Ishikawa (cell line): ENCODE measurements at regions not wholly inside any gene's neighbourhood (a gene's known extent, or its start where the extent isn't known, plus 50 kb on each side); places are given as distances from the start of the nearest gene placed in this dataset.

ENCODE experiments used
- CEBPB ChIP-seq: IDR thresholded peaks from 2 replicates; pipeline ENCODE4 v1.6.1; 2012
- CREB1 ChIP-seq: IDR thresholded peaks from 2 replicates; pipeline ENCODE4 v1.6.1; 2012; ENCODE audit warnings: low read depth
- EP300 ChIP-seq: IDR thresholded peaks from 2 replicates; pipeline ENCODE4 v1.6.1; 2012; ENCODE audit warnings: borderline replicate concordance
- FOXM1 ChIP-seq: IDR thresholded peaks from 2 replicates; pipeline ENCODE4 v1.6.1; 2012; ENCODE audit warnings: low read depth, borderline replicate concordance
- NFIC ChIP-seq: IDR thresholded peaks from 2 replicates; pipeline ENCODE4 v1.6.1; 2012
- RAD21 ChIP-seq: IDR thresholded peaks from 2 replicates; pipeline ENCODE4 v1.6.1; 2012; ENCODE audit warnings: low read depth
- TAF1 ChIP-seq: IDR thresholded peaks from 2 replicates; pipeline ENCODE4 v1.6.1; 2012; ENCODE audit warnings: low read depth, mild to moderate bottlenecking
- TCF12 ChIP-seq: IDR thresholded peaks from 2 replicates; pipeline ENCODE4 v1.6.1; 2012; ENCODE audit warnings: low read depth
- TEAD4 ChIP-seq: IDR thresholded peaks from 2 replicates; pipeline ENCODE4 v1.6.1; 2012
- YY1 ChIP-seq: IDR thresholded peaks from 2 replicates; pipeline ENCODE4 v1.6.1; 2012; ENCODE audit warnings: low read depth
- ZBTB7A ChIP-seq: IDR thresholded peaks from 2 replicates; pipeline ENCODE4 v1.6.1; 2012; ENCODE audit warnings: low read depth
- TF ChIP-seq, protein P1 (sequence below): IDR thresholded peaks from 2 replicates; pipeline ENCODE4 v1.6.1; 2012; ENCODE audit warnings: low read depth, mild to moderate bottlenecking

DNA sequence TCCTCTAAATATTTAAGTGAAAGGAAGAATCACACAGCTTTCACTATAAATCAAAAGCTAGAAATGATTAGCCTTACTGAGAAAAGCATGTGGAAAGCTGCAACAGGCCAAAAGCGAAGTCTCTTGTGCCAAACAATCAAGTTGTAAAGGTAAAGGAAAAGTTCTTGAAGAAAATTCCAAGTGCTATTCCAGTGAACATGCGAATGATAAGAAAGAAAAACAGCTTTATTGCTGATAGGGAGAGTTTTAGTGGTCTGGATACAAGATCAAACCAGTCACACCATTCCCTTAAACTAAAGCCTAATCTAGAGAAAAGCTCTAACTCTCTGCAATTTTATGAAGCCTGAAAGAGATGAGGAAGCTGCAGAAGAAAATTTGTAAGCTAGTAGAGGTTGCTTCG is 190.9 kb downstream of the BTG1 start:
- no peak for TF ChIP-seq CEBPB
- no peak for TF ChIP-seq RAD21
- TF ChIP-seq ZBTB7A: no peak
- TF ChIP-seq, protein P1, sequence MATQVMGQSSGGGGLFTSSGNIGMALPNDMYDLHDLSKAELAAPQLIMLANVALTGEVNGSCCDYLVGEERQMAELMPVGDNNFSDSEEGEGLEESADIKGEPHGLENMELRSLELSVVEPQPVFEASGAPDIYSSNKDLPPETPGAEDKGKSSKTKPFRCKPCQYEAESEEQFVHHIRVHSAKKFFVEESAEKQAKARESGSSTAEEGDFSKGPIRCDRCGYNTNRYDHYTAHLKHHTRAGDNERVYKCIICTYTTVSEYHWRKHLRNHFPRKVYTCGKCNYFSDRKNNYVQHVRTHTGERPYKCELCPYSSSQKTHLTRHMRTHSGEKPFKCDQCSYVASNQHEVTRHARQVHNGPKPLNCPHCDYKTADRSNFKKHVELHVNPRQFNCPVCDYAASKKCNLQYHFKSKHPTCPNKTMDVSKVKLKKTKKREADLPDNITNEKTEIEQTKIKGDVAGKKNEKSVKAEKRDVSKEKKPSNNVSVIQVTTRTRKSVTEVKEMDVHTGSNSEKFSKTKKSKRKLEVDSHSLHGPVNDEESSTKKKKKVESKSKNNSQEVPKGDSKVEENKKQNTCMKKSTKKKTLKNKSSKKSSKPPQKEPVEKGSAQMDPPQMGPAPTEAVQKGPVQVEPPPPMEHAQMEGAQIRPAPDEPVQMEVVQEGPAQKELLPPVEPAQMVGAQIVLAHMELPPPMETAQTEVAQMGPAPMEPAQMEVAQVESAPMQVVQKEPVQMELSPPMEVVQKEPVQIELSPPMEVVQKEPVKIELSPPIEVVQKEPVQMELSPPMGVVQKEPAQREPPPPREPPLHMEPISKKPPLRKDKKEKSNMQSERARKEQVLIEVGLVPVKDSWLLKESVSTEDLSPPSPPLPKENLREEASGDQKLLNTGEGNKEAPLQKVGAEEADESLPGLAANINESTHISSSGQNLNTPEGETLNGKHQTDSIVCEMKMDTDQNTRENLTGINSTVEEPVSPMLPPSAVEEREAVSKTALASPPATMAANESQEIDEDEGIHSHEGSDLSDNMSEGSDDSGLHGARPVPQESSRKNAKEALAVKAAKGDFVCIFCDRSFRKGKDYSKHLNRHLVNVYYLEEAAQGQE: no peak
- no peak for TF ChIP-seq EP300
- no peak for TF ChIP-seq TCF12
- TF ChIP-seq TEAD4: no peak
- TF ChIP-seq CREB1: no peak
- TF ChIP-seq NFIC: no peak
- no peak for TF ChIP-seq TAF1
- TF ChIP-seq YY1: no peak
- TF ChIP-seq FOXM1: no peak
